ENCODE measurements at regions not wholly inside any gene's neighbourhood (a gene's known extent, or its start where the extent isn't known, plus 50 kb on each side); places are given as distances from the start of the nearest gene placed in this dataset.
"Not testable (repeated sequence)": the region's sequence is repeated elsewhere in the genome, so short reads cannot be mapped to it uniquely, and the experiment has no call there.

DNA sequence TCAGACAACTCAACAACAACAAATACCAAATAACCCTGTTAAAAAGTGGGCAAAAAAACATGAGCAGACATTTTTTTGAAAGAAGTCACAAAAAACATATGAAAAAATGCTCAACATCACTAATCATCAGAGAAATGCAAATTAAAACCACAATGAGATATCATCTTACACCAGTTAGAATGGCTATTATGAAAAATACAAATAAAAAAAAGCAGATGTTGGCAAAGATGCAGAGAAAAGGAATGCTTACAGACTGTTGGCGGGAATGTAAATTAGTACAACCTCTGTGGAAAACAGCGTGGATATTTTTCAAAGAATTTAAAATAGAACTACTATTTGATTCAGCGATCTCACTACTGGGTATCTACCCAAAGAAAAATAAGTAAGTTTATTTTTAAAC, 114.0 kb downstream of the SLC38A4 start:
- no peaks in the 10 kb centered on the region for H3K9me3 ChIP-seq (ENCODE audit: control insufficient read depth, low read length, poor library complexity, severe bottlenecking)
- DNase-seq = no peak
- Mint-ChIP-seq H3K27me3 (peaks cover 16% of the 10 kb centered on the region), H3K36me3 (ENCODE audit: low read depth) (peaks cover 2% of the 10 kb centered on the region), H3K4me3 (no peak overlapping the region), H3K27ac (no peak overlapping the region), H3K4me1 (no peaks in the 10 kb centered on the region)
- no peak for ATAC-seq

DNA sequence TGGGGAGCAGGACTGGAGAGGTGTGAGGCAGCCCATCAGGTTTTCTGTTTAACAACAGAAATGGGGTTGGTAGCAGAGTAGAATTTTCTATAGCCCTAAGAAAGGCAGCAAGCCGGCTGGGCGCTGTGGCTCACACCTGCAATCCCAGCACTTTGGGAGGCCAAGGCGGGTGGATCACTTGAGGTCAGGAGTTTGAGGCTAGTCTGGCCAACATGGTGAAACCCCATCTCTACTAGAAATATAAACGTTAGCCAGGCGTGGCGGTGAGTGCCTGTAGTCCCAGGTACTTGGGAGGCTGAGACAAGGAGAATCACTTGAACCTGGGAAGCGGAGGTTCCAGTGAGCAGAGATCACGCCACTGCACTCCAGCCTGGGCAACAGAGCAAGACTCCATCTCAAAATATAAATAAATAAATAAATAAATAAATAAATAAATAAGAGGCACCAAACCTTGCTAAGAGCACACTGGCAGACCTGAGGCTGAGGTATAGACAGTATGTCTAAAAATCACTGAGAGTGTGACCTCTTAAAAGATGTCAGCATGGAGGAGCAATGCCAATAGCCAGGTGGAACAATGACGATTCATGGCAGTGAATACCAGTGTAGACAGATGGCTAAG, 115.6 kb downstream of the SLC38A4 start:
- DNase-seq (no peak), ATAC-seq (no peak)
- no peaks in the 10 kb centered on the region for H3K4me1 Mint-ChIP-seq
- peaks cover 2% of the 10 kb centered on the region for H3K36me3 Mint-ChIP-seq (ENCODE audit: low read depth)
- no peak overlapping the region for H3K27ac Mint-ChIP-seq
- H3K27me3 Mint-ChIP-seq = peaks cover 16% of the 10 kb centered on the region
- H3K9me3 ChIP-seq (ENCODE audit: control insufficient read depth, low read length, poor library complexity, severe bottlenecking) = no peaks in the 10 kb centered on the region
- no peak overlapping the region for H3K4me3 Mint-ChIP-seq

DNA sequence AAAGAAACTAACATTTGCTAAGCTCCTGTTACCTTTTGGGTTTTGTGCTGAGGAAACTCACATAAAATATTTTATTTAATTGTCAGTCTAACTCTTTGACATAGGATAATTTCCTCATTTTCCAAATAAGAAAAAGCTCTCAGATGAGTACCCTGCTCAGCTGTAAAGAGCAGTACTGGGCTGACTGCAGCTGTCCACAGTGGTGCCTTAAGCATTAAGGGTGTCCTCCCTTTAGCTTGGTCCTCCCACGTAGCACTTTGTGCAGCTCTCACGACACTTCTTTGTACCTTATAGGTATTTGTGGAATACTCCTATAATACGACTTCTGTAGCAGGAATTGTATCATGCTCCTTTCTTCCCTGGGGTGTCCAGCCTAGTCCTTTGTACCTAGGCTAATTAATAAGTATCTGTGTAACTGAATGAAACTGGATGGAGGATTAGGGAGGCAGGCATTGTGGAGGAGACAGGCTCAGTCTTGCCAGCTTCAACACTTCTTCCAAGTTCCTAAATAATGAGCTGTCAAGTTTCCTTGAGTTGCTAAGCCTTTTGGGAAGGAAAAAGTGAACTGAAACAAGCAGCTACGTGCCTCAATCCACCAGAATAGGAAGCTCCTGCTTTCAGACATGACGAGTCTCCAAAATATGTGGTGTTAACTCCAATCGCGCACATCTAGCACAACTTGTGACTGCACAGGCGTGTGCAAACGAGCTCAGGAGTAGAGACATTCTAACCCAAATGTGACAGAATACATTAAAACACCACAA, 123.0 kb downstream of the SLC38A4 start:
- no peaks in the 10 kb centered on the region for H3K4me1 Mint-ChIP-seq
- ATAC-seq (no peak), DNase-seq (no peak)
- no peaks in the 10 kb centered on the region for H3K36me3 Mint-ChIP-seq (ENCODE audit: low read depth)
- no peak overlapping the region for H3K27ac Mint-ChIP-seq
- no peaks in the 10 kb centered on the region for H3K9me3 ChIP-seq (ENCODE audit: control insufficient read depth, low read length, poor library complexity, severe bottlenecking)
- peaks cover 11% of the 10 kb centered on the region for H3K27me3 Mint-ChIP-seq
- H3K4me3 Mint-ChIP-seq = no peak overlapping the region

DNA sequence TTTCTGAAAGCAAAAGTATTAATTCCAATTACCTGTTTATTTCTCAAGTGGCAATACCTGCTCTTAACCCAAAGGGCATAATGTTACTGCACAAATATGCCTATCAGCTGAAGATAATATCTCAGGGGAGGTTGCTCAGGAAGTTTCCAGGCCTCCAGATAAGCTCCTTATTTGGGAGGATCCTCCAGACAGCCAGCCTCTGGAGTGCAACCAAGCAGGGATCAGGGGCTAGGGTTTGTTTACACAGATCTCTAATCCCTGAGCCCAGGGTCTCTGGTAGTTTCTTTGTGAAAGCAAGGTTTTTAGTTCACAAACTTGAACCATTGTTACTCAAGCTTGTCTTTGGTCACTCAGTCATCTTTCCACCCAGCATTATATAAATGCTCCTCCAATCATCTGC, 124.4 kb downstream of the SLC38A4 start:
- Mint-ChIP-seq H3K4me3 (no peak overlapping the region), H3K27me3 (peaks cover 7% of the 10 kb centered on the region), H3K27ac (no peak overlapping the region), H3K36me3 (ENCODE audit: low read depth) (no peaks in the 10 kb centered on the region), H3K4me1 (no peaks in the 10 kb centered on the region)
- DNase-seq (no peak), ATAC-seq (no peak)
- H3K9me3 ChIP-seq (ENCODE audit: control insufficient read depth, low read length, poor library complexity, severe bottlenecking) = no peaks in the 10 kb centered on the region

DNA sequence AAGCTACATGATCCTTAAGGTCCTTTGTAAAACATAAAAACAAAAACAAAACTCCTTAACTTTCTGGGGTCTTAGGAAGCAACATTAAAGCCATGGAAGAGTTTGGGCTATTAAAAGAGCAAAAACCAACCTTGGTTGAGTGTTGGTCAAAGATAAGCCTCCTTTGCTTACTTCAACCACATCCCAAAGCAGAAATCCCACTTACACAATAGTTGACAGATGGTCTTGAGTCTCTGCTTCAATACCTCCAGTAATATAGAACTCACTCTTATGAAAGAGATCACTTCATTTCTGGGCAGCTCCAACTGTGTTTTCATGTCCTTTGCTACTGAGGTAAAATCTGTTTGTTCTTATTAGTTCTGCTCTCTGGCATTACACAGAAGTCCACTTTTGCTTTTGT, 125.8 kb downstream of the SLC38A4 start:
- ATAC-seq (no peak), DNase-seq (no peak)
- H3K36me3 Mint-ChIP-seq (ENCODE audit: low read depth) = no peaks in the 10 kb centered on the region
- peaks cover 7% of the 10 kb centered on the region for H3K27me3 Mint-ChIP-seq
- no peaks in the 10 kb centered on the region for H3K4me1 Mint-ChIP-seq
- no peaks in the 10 kb centered on the region for H3K9me3 ChIP-seq (ENCODE audit: control insufficient read depth, low read length, poor library complexity, severe bottlenecking)
- no peak overlapping the region for H3K27ac Mint-ChIP-seq
- H3K4me3 Mint-ChIP-seq = no peak overlapping the region

- DNase-seq (no peak), ATAC-seq (no peak)
- H3K4me3 Mint-ChIP-seq = no peak overlapping the region
- no peak overlapping the region for H3K27ac Mint-ChIP-seq
- H3K4me1 Mint-ChIP-seq = no peaks in the 10 kb centered on the region
- H3K36me3 Mint-ChIP-seq (ENCODE audit: low read depth) = no peaks in the 10 kb centered on the region
- H3K9me3 ChIP-seq (ENCODE audit: control insufficient read depth, low read length, poor library complexity, severe bottlenecking) = no peaks in the 10 kb centered on the region
- no peaks in the 10 kb centered on the region for H3K27me3 Mint-ChIP-seq
These were observed 127.8 kb downstream of the SLC38A4 start for GRCh38 chr12:46698003-46698402.

DNA sequence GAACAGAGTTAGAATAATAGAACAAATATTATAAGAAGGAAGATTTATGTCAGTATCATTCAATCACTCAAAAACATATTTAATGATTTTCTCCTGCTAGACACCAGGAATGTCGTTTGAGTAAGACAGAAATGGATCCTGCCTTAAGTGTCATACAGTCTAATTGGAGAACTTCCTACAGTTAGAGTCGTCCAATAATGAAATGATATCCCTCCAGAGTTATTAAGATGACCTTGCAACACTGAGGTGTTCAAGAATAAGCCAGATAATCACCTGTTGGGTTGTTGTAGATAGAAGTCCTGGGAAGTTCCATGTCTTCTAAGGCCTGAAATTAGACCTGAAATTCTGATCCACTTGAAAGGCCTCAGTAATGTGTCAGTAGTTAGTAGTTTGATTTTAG, 132.3 kb downstream of the SLC38A4 start:
- Mint-ChIP-seq H3K27ac (no peak overlapping the region), H3K4me1 (no peaks in the 10 kb centered on the region), H3K27me3 (no peaks in the 10 kb centered on the region), H3K36me3 (ENCODE audit: low read depth) (no peaks in the 10 kb centered on the region), H3K4me3 (no peak overlapping the region)
- DNase-seq (no peak), ATAC-seq (no peak)
- H3K9me3 ChIP-seq (ENCODE audit: control insufficient read depth, low read length, poor library complexity, severe bottlenecking) = no peaks in the 10 kb centered on the region

DNA sequence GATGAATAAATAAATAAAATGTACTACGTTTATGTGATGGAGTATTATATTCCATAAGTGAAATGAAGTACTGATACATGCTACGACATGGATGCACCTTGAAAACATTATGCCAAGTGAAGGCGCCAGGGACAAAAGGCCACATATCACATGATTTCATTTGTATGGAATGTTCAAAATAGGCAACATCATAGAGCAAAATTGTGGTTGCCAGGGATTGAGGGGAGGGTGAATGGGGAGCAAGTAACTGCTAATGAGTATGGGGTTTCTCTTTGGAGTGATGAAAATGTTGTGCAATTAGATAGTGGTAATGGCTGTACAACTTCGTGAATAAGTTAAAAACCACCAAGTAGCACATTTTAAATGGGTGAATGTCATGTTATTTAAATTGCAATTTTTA, 132.8 kb downstream of the SLC38A4 start:
- Mint-ChIP-seq H3K27me3 (no peaks in the 10 kb centered on the region), H3K36me3 (ENCODE audit: low read depth) (no peaks in the 10 kb centered on the region), H3K4me1 (no peaks in the 10 kb centered on the region), H3K27ac (no peak overlapping the region), H3K4me3 (no peak overlapping the region)
- H3K9me3 ChIP-seq (ENCODE audit: control insufficient read depth, low read length, poor library complexity, severe bottlenecking) = no peaks in the 10 kb centered on the region
- DNase-seq (no peak), ATAC-seq (no peak)

- Mint-ChIP-seq H3K4me3 (no peak overlapping the region), H3K4me1 (no peaks in the 10 kb centered on the region), H3K36me3 (ENCODE audit: low read depth) (no peaks in the 10 kb centered on the region), H3K27me3 (no peaks in the 10 kb centered on the region), H3K27ac (no peak overlapping the region)
- no peak for DNase-seq
- ATAC-seq = no peak
- H3K9me3 ChIP-seq (ENCODE audit: control insufficient read depth, low read length, poor library complexity, severe bottlenecking) = no peaks in the 10 kb centered on the region
These were observed 133.2 kb downstream of the SLC38A4 start for GRCh38 chr12:46692606-46693005.

DNA sequence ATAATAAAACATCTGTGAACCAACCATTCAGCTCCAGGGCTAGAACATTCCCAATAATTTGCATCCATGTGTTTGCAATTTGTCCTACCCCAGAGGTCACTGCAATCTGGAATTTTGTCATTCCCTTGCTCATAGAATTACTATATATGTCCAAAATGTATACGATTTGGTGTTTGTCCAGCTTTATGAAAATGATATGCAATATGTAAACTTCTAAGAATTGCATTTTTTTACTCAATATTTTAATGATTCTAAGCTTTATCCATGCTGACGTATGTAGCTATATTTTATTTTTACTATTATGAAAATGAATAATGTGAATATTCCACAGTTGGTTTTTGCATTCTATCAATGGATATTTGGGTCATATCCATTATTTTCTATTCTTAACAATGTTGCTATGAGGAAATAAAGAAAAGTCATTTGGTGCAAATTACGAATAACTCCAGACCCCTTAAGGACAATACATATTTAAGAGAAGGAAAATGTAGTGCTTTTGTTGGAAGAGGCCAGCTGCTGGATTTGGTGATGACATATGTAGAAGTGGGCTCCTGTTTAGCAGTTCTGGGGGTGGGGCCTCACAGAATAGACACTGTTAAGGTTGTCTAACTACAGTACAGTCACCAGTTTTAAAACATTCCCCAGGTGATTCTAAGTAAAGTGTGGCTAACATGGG, 139.4 kb downstream of the SLC38A4 start:
- DNase-seq (no peak), ATAC-seq (no peak)
- H3K27me3 Mint-ChIP-seq = no peaks in the 10 kb centered on the region
- H3K9me3 ChIP-seq (ENCODE audit: control insufficient read depth, low read length, poor library complexity, severe bottlenecking) = no peaks in the 10 kb centered on the region
- no peak overlapping the region for H3K27ac Mint-ChIP-seq
- peaks cover 2% of the 10 kb centered on the region for H3K36me3 Mint-ChIP-seq (ENCODE audit: low read depth)
- H3K4me3 Mint-ChIP-seq = no peak overlapping the region
- H3K4me1 Mint-ChIP-seq = no peaks in the 10 kb centered on the region

- not testable (repeated sequence) for H3K9me3 ChIP-seq (ENCODE audit: control insufficient read depth, low read length, poor library complexity, severe bottlenecking); H3K27me3 Mint-ChIP-seq; ATAC-seq; H3K4me3 Mint-ChIP-seq; H3K27ac Mint-ChIP-seq; DNase-seq; H3K4me1 Mint-ChIP-seq; H3K36me3 Mint-ChIP-seq (ENCODE audit: low read depth)
These were observed 141.6 kb downstream of the SLC38A4 start for GRCh38 chr12:46684243-46684642.

DNA sequence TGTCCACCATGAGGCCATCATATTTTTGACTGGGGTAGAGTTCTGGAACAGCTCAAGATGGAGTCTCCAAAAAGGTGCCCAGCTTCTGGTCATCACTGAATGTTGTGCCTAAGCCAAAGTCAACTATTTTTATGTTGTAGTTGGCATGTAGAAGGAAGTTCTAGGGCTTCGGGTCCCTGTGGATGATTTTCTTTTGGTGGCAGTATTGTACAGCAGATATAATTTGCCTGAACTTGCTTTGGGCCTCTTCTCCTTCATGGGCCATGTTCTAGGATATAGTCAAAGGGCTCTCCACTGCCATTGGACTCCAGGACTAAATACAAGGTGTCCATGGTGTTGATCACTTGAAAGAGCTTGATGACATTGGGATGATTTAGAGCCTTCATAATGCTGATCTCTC, 143.6 kb downstream of the SLC38A4 start:
- no peaks in the 10 kb centered on the region for H3K4me1 Mint-ChIP-seq
- no peaks in the 10 kb centered on the region for H3K36me3 Mint-ChIP-seq (ENCODE audit: low read depth)
- H3K9me3 ChIP-seq (ENCODE audit: control insufficient read depth, low read length, poor library complexity, severe bottlenecking) = no peaks in the 10 kb centered on the region
- DNase-seq = no peak
- peaks cover 14% of the 10 kb centered on the region for H3K27me3 Mint-ChIP-seq
- H3K27ac Mint-ChIP-seq = no peak overlapping the region
- no peak overlapping the region for H3K4me3 Mint-ChIP-seq
- no peak for ATAC-seq

- Mint-ChIP-seq H3K27me3 (peaks cover 20% of the 10 kb centered on the region), H3K27ac (no peak overlapping the region), H3K4me1 (no peaks in the 10 kb centered on the region), H3K36me3 (ENCODE audit: low read depth) (no peaks in the 10 kb centered on the region), H3K4me3 (no peak overlapping the region)
- DNase-seq = no peak
- H3K9me3 ChIP-seq (ENCODE audit: control insufficient read depth, low read length, poor library complexity, severe bottlenecking) = no peaks in the 10 kb centered on the region
- no peak for ATAC-seq
These were observed 145.3 kb downstream of the SLC38A4 start for GRCh38 chr12:46680506-46680905.

DNA sequence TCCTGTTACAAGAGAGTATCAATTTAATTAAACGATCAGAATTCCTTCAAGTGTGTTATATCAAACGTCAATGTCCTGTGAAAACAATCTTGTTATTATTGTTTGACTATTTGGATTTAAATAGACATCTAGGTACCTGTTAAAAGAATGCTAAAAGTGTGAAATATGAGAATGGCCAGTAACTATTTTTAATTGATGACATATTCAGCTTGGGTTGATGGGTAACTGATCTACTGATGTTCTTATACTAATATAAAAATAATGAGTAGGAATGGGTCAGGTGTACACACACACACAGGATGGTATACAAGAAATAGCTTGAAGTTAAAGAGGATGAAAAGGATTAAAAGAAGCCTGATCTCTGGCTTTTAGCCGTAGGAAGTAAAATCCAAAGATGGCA, 146.0 kb downstream of the SLC38A4 start:
- no peak for DNase-seq
- no peaks in the 10 kb centered on the region for H3K4me1 Mint-ChIP-seq

More for the DNA sequence above, 146.0 kb downstream of the SLC38A4 start:
- H3K27me3 Mint-ChIP-seq = peaks cover 20% of the 10 kb centered on the region
- H3K9me3 ChIP-seq (ENCODE audit: control insufficient read depth, low read length, poor library complexity, severe bottlenecking) = no peaks in the 10 kb centered on the region
- no peak for ATAC-seq
- no peaks in the 10 kb centered on the region for H3K36me3 Mint-ChIP-seq (ENCODE audit: low read depth)
- H3K4me3 Mint-ChIP-seq = no peak overlapping the region
- no peak overlapping the region for H3K27ac Mint-ChIP-seq

All from T-helper 17 cell (primary cell).